HFF-Myc (cell line): ENCODE measurements at regions not wholly inside any gene's neighbourhood (a gene's known extent, or its start where the extent isn't known, plus 50 kb on each side); places are given as distances from the start of the nearest gene placed in this dataset.

Experiments
- DNase-seq: peaks from one replicate; pipeline ENCODE4 v3.0.0-alpha.2; 2011; ENCODE audit warnings: low read depth; ENCODE audit errors: extremely low read depth
- H3K4me3 ChIP-seq: replicated peaks from 2 replicates; pipeline ENCODE4 v1.5.1; 2011; ENCODE audit warnings: low read depth, mild to moderate bottlenecking, control low read depth, low read length
- TF ChIP-seq, protein P1 (sequence below): IDR thresholded peaks from 2 replicates; pipeline ENCODE4 v1.5.1; 2012; ENCODE audit warnings: mild to moderate bottlenecking, low read depth, low read length, control low read depth; ENCODE audit errors: missing control alignments

DNA sequence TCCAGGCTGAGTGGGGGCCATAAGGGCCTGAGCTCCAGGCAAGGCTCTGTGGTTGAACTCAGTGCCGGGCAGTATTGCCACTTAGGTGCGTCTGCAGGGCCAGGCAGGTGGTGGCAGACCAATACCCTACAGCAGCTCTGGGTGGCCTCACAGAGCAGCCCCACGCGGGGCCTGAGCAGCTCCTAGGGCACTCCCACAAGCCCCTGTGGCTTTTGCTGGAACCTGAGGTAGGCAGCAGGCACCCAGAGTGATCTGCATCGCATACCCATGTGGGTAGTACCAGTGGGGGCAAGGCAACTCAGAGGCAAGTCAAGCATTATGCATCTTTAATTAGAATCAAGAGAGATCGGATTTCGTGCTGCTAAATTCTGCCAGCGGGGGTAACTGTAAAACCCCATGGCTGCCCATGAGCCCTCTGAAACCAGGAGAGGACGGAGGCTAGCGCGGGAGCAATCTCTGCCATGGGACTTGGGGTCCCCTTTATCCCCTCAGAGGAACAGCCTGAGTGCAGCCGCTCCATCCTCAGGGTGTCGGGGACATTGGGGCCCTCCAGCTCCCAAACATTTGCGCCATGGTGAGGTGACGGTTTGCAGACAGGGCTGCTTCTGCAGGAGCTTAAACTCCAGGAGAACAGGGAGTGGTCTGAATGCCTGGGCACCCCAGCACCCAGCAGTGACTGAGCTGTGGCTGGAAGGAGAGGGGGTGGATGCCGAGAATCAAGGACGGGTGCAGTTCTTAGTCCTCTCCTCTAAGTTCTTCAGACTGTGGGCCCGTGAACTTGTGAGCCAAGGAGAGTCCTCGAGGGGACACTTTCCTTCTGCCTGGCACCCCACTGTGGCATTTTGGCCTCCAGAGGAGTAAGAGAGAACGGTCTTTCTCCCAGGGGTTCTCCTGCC is 62.4 kb upstream of the PCSK6 start:
- TF ChIP-seq, protein P1, sequence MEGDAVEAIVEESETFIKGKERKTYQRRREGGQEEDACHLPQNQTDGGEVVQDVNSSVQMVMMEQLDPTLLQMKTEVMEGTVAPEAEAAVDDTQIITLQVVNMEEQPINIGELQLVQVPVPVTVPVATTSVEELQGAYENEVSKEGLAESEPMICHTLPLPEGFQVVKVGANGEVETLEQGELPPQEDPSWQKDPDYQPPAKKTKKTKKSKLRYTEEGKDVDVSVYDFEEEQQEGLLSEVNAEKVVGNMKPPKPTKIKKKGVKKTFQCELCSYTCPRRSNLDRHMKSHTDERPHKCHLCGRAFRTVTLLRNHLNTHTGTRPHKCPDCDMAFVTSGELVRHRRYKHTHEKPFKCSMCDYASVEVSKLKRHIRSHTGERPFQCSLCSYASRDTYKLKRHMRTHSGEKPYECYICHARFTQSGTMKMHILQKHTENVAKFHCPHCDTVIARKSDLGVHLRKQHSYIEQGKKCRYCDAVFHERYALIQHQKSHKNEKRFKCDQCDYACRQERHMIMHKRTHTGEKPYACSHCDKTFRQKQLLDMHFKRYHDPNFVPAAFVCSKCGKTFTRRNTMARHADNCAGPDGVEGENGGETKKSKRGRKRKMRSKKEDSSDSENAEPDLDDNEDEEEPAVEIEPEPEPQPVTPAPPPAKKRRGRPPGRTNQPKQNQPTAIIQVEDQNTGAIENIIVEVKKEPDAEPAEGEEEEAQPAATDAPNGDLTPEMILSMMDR: no peak
- no peak for DNase-seq
- H3K4me3 ChIP-seq: no peak overlapping the region

- no peak for DNase-seq
- TF ChIP-seq, protein P1: no peak
- H3K4me3 ChIP-seq: no peak overlapping the region
These were observed 60.6 kb upstream of the PCSK6 start for GRCh38 chr15:101550124-101550523.

GRCh38 chr15:101549647-101550046 is 60.1 kb upstream of the PCSK6 start:
- no peak overlapping the region for H3K4me3 ChIP-seq
- TF ChIP-seq, protein P1: no peak
- DNase-seq: no peak

DNA sequence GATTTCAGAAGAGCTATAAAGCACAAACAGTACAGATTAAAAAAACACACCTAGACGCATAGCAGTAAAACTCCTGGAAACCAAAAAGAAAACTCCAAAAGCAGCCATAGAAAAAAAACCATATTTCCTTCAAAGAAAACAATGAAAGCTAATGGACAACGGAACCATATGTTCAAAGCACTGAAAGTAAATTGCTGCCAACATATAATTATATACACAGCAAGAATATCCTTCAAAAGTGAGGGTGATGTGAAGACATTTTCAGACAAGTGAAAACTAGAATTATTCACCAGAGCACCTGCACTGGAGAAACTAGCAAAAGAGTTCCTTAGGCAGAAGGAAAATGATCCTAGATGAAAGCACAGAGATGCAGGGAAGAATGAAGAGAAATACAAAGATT is 58.2 kb upstream of the PCSK6 start:
- H3K4me3 ChIP-seq: no peak overlapping the region
- TF ChIP-seq, protein P1: no peak
- DNase-seq: no peak

GRCh38 chr15:101545548-101546505 is 56.3 kb upstream of the PCSK6 start:
- no peak for DNase-seq
- TF ChIP-seq, protein P1: no peak
- H3K4me3 ChIP-seq: no peak overlapping the region

DNA sequence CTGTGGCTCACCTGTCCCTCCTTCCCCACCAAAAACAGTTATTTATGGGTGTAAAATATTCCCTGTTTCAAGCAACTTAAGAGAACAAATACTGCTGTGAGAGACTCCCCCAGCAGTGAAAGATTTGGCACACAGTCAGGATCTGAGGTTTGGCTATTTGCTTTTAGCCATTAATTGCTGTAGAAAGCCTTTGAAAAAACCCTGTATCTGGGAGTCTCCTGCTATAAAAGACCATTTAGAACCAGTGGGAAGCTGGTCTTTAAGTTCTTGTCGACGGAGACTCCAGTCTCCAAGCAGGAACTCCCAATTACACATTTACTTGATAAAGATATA is 55.1 kb upstream of the PCSK6 start:
- no peak for DNase-seq
- no peak overlapping the region for H3K4me3 ChIP-seq
- TF ChIP-seq, protein P1: no peak
